OCI-LY3 (cell line): ENCODE measurements at regions not wholly inside any gene's neighbourhood (a gene's known extent, or its start where the extent isn't known, plus 50 kb on each side); places are given as distances from the start of the nearest gene placed in this dataset.

ENCODE experiments used
- EZH2phosphoT487 ChIP-seq: fragments of 200-600 bp; shearing (Covaris generic); IDR thresholded peaks from 2 replicates; pipeline ENCODE4 v1.6.1; 2018; ENCODE audit warnings: antibody characterized with exemption, mixed run types, low read depth
- TF ChIP-seq, protein P1 (sequence below): fragments of 200-600, 300-600 bp; sonication (generic); IDR thresholded peaks from 2 replicates; pipeline ENCODE4 v1.5.1; 2014; ENCODE audit warnings: antibody characterized with exemption, low read length, low read depth

DNA sequence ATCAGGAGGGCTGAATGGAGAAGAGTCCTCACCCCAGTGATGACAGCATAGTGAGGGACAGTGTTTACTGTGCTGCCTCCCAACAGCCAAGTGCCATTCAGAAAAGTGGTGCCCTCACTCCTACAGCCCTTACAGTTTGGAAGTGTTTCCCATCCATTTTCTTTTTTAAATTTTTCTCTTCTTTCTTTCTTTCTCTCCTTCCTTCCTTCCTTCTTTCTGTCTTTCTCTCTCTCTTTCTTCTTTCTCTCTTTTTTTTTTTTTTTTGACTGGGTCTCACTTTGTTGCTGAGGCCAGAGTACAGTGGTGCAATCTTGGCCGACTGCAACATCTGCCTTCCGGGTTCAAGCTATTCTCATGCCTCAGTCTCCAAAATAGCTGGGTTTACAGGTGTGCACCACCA is 755.3 kb downstream of the UQCRFS1 start:
- TF ChIP-seq, protein P1, sequence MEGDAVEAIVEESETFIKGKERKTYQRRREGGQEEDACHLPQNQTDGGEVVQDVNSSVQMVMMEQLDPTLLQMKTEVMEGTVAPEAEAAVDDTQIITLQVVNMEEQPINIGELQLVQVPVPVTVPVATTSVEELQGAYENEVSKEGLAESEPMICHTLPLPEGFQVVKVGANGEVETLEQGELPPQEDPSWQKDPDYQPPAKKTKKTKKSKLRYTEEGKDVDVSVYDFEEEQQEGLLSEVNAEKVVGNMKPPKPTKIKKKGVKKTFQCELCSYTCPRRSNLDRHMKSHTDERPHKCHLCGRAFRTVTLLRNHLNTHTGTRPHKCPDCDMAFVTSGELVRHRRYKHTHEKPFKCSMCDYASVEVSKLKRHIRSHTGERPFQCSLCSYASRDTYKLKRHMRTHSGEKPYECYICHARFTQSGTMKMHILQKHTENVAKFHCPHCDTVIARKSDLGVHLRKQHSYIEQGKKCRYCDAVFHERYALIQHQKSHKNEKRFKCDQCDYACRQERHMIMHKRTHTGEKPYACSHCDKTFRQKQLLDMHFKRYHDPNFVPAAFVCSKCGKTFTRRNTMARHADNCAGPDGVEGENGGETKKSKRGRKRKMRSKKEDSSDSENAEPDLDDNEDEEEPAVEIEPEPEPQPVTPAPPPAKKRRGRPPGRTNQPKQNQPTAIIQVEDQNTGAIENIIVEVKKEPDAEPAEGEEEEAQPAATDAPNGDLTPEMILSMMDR, result no peak
- no peak for TF ChIP-seq EZH2phosphoT487
